Breast epithelium (tissue), 4 donors: ENCODE measurements at regions not wholly inside any gene's neighbourhood (a gene's known extent, or its start where the extent isn't known, plus 50 kb on each side); places are given as distances from the start of the nearest gene placed in this dataset.

ENCODE experiments used
- DNase-seq, 2 donors: peaks; one replicate each; pipeline ENCODE4 v3.0.0-alpha.2; 2019; ENCODE audit warnings: low spot score in 2 of 2
- H3K27ac ChIP-seq, 2 donors: fragments of 200-600 bp; sonication (generic) in 1 of 2; one replicate each; pipeline ENCODE4 v1.5.1; 2016 to 2019; ENCODE audit warnings: mild to moderate bottlenecking in 1 of 2
- H3K27me3 ChIP-seq, 2 donors: fragments of 200-600 bp; sonication (generic) in 1 of 2; one replicate each; pipeline versions ENCODE4 v1.5.1 to v1.6.0; 2017 to 2019; ENCODE audit warnings: control low read depth in 1 of 2, mild to moderate bottlenecking in 1 of 2
- H3K36me3 ChIP-seq: fragments of 200-600 bp; one replicate; pipeline ENCODE4 v1.5.1; 2019
- H3K4me1 ChIP-seq, 2 donors: fragments of 200-600 bp; sonication (generic); one replicate each; pipeline ENCODE4 v1.5.1; 2016 to 2019; ENCODE audit warnings: control low read depth in 1 of 2
- H3K4me3 ChIP-seq, 3 donors: fragments of 200-600 bp; sonication (generic); 1 replicate in 2 of 3; 2 replicates in 1 of 3; pipeline ENCODE4 v1.5.1; 2016 to 2019; ENCODE audit warnings: mild to moderate bottlenecking in 3 of 3, moderate library complexity in 2 of 3
- H3K9me3 ChIP-seq, 2 donors: fragments of 200-600 bp; sonication (generic) in 1 of 2; one replicate each; pipeline ENCODE4 v1.5.1; 2016 to 2019; ENCODE audit warnings: control low read depth in 1 of 2
- CTCF ChIP-seq, 3 donors: fragments of 450-650 bp; IDR thresholded peaks; one replicate each; pipeline ENCODE4 v1.5.1; 2016 to 2017; ENCODE audit warnings: antibody characterized with exemption in 3 of 3, mild to moderate bottlenecking in 3 of 3, moderate library complexity in 3 of 3
- POLR2A ChIP-seq: fragments of 450-650 bp; IDR thresholded peaks from one replicate; pipeline ENCODE4 v1.6.1; 2016; ENCODE audit warnings: antibody characterized with exemption, mild to moderate bottlenecking, moderate library complexity
- POLR2AphosphoS5 ChIP-seq, 3 donors: sonication (generic); formaldehyde crosslinking; IDR thresholded peaks; one replicate each; pipeline ENCODE4 v1.6.1; 2017; ENCODE audit warnings: antibody characterized with exemption in 3 of 3
- intact Hi-C: fragments of 100-400 bp; cut with DNase I; formaldehyde crosslinking; loops from one replicate; pipeline ENCODE4 v1.15.1; 2023; ENCODE audit warnings: low total_unique reads

GRCh38 chr1:10900251-10900651 lies 103.8 kb upstream of the CASZ1 start:
- DNase-seq, result peak; percentile 62 to 66
- Histone ChIP-seq H3K4me1 (peaks cover 0 to 13% of the 10 kb centered on the region in 2 donors), H3K27ac (peak overlapping the region; percentile 96 to 99), H3K9me3 (no peaks in the 10 kb centered on the region), H3K36me3 (no peaks in the 10 kb centered on the region), H3K4me3 (peak overlapping the region in 2 of 3 donors; percentile 30 to 58), H3K27me3 (peaks cover 5 to 6% of the 10 kb centered on the region in 2 donors)
- no peak for TF ChIP-seq POLR2AphosphoS5 (IDR thresholded peaks at IDR 0.05)
- TF ChIP-seq POLR2A, result no peak
- no peak for TF ChIP-seq CTCF (IDR thresholded peaks at IDR 0.05)
- intact Hi-C loops, result no loop called here

GRCh38 chr1:10900691-10901090 lies 104.2 kb upstream of the CASZ1 start:
- Histone ChIP-seq H3K9me3 (no peaks in the 10 kb centered on the region), H3K4me1 (peaks cover 0 to 13% of the 10 kb centered on the region in 2 donors), H3K27me3 (peaks cover 5 to 6% of the 10 kb centered on the region in 2 donors), H3K27ac (peak overlapping the region; percentile 96 to 99), H3K4me3 (peak overlapping the region in 2 of 3 donors; percentile 30 to 58), H3K36me3 (no peaks in the 10 kb centered on the region)
- peak in 1 of 2 donors; percentile 76 for DNase-seq
- intact Hi-C loops, result no loop called here
- TF ChIP-seq CTCF (IDR thresholded peaks at IDR 0.05) (peak in 1 of 3 donors; percentile 27), POLR2AphosphoS5 (IDR thresholded peaks at IDR 0.05) (no peak)

GRCh38 chr1:10901091-10901890 lies 104.8 kb upstream of the CASZ1 start:
- Histone ChIP-seq H3K9me3 (no peaks in the 10 kb centered on the region), H3K36me3 (no peaks in the 10 kb centered on the region), H3K4me3 (peak overlapping the region in 2 of 3 donors; percentile 30 to 58), H3K4me1 (peaks cover 0 to 13% of the 10 kb centered on the region in 2 donors), H3K27me3 (peaks cover 5 to 6% of the 10 kb centered on the region in 2 donors), H3K27ac (peak overlapping the region; percentile 96 to 99)
- intact Hi-C loops, result no loop called here
- DNase-seq, result peak; percentile 72 to 89
- TF ChIP-seq CTCF (IDR thresholded peaks at IDR 0.05), result no peak
- peak; percentile 39 to 61 (median 46) for TF ChIP-seq POLR2AphosphoS5 (IDR thresholded peaks at IDR 0.05)
- no peak for TF ChIP-seq POLR2A

- Histone ChIP-seq H3K27me3 (peaks cover 5 to 6% of the 10 kb centered on the region in 2 donors), H3K36me3 (no peaks in the 10 kb centered on the region), H3K4me1 (peaks cover 0 to 13% of the 10 kb centered on the region in 2 donors), H3K27ac (peak overlapping the region; percentile 96 to 99), H3K9me3 (no peaks in the 10 kb centered on the region), H3K4me3 (peak overlapping the region in 2 of 3 donors; percentile 30 to 58)
- no peak for DNase-seq
- TF ChIP-seq CTCF (IDR thresholded peaks at IDR 0.05), result no peak
- intact Hi-C loops, result no loop called here
Measured at GRCh38 chr1:10901891-10902805, 105.7 kb upstream of the CASZ1 start.
